ENCODE measurements at regions not wholly inside any gene's neighbourhood (a gene's known extent, or its start where the extent isn't known, plus 50 kb on each side); places are given as distances from the start of the nearest gene placed in this dataset.

GRCh38 chr13:39215971-39216370 lies 177.7 kb downstream of the NHLRC3 start:
- intact Hi-C loops (cut with micrococcal nuclease): no loop called here
- ChIA-PET CTCF (ENCODE audit: partially characterized antibody) (no interaction called here), POLR2A (ENCODE audit: partially characterized antibody) (no interaction called here)
- no peak overlapping the region for H3K4me3 Mint-ChIP-seq
- no peak for DNase-seq
- peaks cover 6 to 10% of the 10 kb centered on the region in 2 donors for H3K27me3 Mint-ChIP-seq
- Histone ChIP-seq H3K4me1 (ENCODE audit: insufficient read depth, low read length) (no peaks in the 10 kb centered on the region), H3K36me3 (ENCODE audit: insufficient read depth, low read length) (no peaks in the 10 kb centered on the region), H3K27ac (ENCODE audit: low read depth, low read length) (no peak overlapping the region), H3K4me3 (ENCODE audit: low read length in 2 of 2) (no peak overlapping the region), H3K9me3 (ENCODE audit: control insufficient read depth in 1 of 2, low read length in 2 of 2) (no peaks in the 10 kb centered on the region), H3K27me3 (ENCODE audit: insufficient read depth, low read length) (no peaks in the 10 kb centered on the region)
- H3K27ac Mint-ChIP-seq: no peak overlapping the region
- no peaks in the 10 kb centered on the region for H3K4me1 Mint-ChIP-seq
- no peaks in the 10 kb centered on the region for H3K36me3 Mint-ChIP-seq
- peaks cover 0 to 17% (median 2%) of the 10 kb centered on the region in 8 donors for H3K9me3 Mint-ChIP-seq

GRCh38 chr13:39217471-39217870 lies 179.2 kb downstream of the NHLRC3 start:
- H3K36me3 Mint-ChIP-seq: no peaks in the 10 kb centered on the region
- H3K27me3 Mint-ChIP-seq: peaks cover 6% of the 10 kb centered on the region in 2 donors
- Histone ChIP-seq H3K36me3 (ENCODE audit: insufficient read depth, low read length) (no peaks in the 10 kb centered on the region), H3K4me3 (ENCODE audit: low read length in 2 of 2) (no peak overlapping the region), H3K27me3 (ENCODE audit: insufficient read depth, low read length) (no peaks in the 10 kb centered on the region), H3K27ac (ENCODE audit: low read depth, low read length) (no peak overlapping the region), H3K9me3 (ENCODE audit: control insufficient read depth in 1 of 2, low read length in 2 of 2) (no peaks in the 10 kb centered on the region), H3K4me1 (ENCODE audit: insufficient read depth, low read length) (no peaks in the 10 kb centered on the region)
- H3K4me1 Mint-ChIP-seq: no peaks in the 10 kb centered on the region
- ChIA-PET POLR2A (ENCODE audit: partially characterized antibody) (no interaction called here), CTCF (ENCODE audit: partially characterized antibody) (no interaction called here)
- H3K27ac Mint-ChIP-seq: no peak overlapping the region
- peaks cover 0 to 17% (median 3%) of the 10 kb centered on the region in 8 donors for H3K9me3 Mint-ChIP-seq
- no peak for DNase-seq
- intact Hi-C loops (cut with micrococcal nuclease): no loop called here
- H3K4me3 Mint-ChIP-seq: no peak overlapping the region

GRCh38 chr13:39224671-39225240 lies 186.5 kb downstream of the NHLRC3 start:
- Histone ChIP-seq H3K9me3 (ENCODE audit: control insufficient read depth in 1 of 2, low read length in 2 of 2) (no peaks in the 10 kb centered on the region), H3K36me3 (ENCODE audit: insufficient read depth, low read length) (no peaks in the 10 kb centered on the region), H3K27me3 (ENCODE audit: insufficient read depth, low read length) (no peaks in the 10 kb centered on the region), H3K4me1 (ENCODE audit: insufficient read depth, low read length) (no peaks in the 10 kb centered on the region), H3K4me3 (ENCODE audit: low read length in 2 of 2) (no peak overlapping the region), H3K27ac (ENCODE audit: low read depth, low read length) (no peak overlapping the region)
- peaks cover 0 to 13% (median 4%) of the 10 kb centered on the region in 8 donors for H3K9me3 Mint-ChIP-seq
- DNase-seq: no peak
- no peaks in the 10 kb centered on the region for H3K4me1 Mint-ChIP-seq
- H3K27me3 Mint-ChIP-seq: peaks cover 3% of the 10 kb centered on the region in 2 donors
- intact Hi-C loops (cut with micrococcal nuclease): no loop called here
- no peak overlapping the region for H3K27ac Mint-ChIP-seq
- H3K4me3 Mint-ChIP-seq: no peak overlapping the region
- POLR2A ChIA-PET (ENCODE audit: partially characterized antibody): no interaction called here
- H3K36me3 Mint-ChIP-seq: no peaks in the 10 kb centered on the region
- CTCF ChIA-PET (ENCODE audit: partially characterized antibody): no interaction called here

GRCh38 chr13:39225860-39226259 lies 187.6 kb downstream of the NHLRC3 start:
- peaks cover 0 to 6% (median 1%) of the 10 kb centered on the region in 8 donors for H3K9me3 Mint-ChIP-seq
- H3K4me1 Mint-ChIP-seq: no peaks in the 10 kb centered on the region
- POLR2A ChIA-PET (ENCODE audit: partially characterized antibody): no interaction called here
- no peaks in the 10 kb centered on the region for H3K36me3 Mint-ChIP-seq
- H3K27ac Mint-ChIP-seq: no peak overlapping the region
- Histone ChIP-seq H3K4me1 (ENCODE audit: insufficient read depth, low read length) (no peaks in the 10 kb centered on the region), H3K27me3 (ENCODE audit: insufficient read depth, low read length) (no peaks in the 10 kb centered on the region), H3K4me3 (ENCODE audit: low read length in 2 of 2) (no peak overlapping the region), H3K27ac (ENCODE audit: low read depth, low read length) (no peak overlapping the region), H3K36me3 (ENCODE audit: insufficient read depth, low read length) (no peaks in the 10 kb centered on the region), H3K9me3 (ENCODE audit: control insufficient read depth in 1 of 2, low read length in 2 of 2) (no peaks in the 10 kb centered on the region)
- intact Hi-C loops (cut with micrococcal nuclease): no loop called here
- no peak for DNase-seq
- H3K27me3 Mint-ChIP-seq: peaks cover 3% of the 10 kb centered on the region in 2 donors
- CTCF ChIA-PET (ENCODE audit: partially characterized antibody): interaction anchor here (1.3 kb wide), 1 partner anchor 14 kb away, joined by 3 read pairs; no protein-coding TSS in a partner anchor
- no peak overlapping the region for H3K4me3 Mint-ChIP-seq

- CTCF ChIA-PET (ENCODE audit: partially characterized antibody): interaction anchor here (1.3 kb wide), 1 partner anchor 15 kb away, joined by 3 read pairs; no protein-coding TSS in a partner anchor
These were observed 188.1 kb downstream of the NHLRC3 start for GRCh38 chr13:39226359-39226758.

GRCh38 chr13:39232401-39232980 lies 194.2 kb downstream of the NHLRC3 start:
- no peaks in the 10 kb centered on the region for H3K4me1 Mint-ChIP-seq
- DNase-seq: no peak
- Histone ChIP-seq H3K36me3 (ENCODE audit: insufficient read depth, low read length) (no peaks in the 10 kb centered on the region), H3K4me1 (ENCODE audit: insufficient read depth, low read length) (no peaks in the 10 kb centered on the region), H3K4me3 (ENCODE audit: low read length in 2 of 2) (no peak overlapping the region), H3K27ac (ENCODE audit: low read depth, low read length) (no peak overlapping the region), H3K9me3 (ENCODE audit: control insufficient read depth in 1 of 2, low read length in 2 of 2) (no peaks in the 10 kb centered on the region), H3K27me3 (ENCODE audit: insufficient read depth, low read length) (no peaks in the 10 kb centered on the region)
- no peaks in the 10 kb centered on the region for H3K9me3 Mint-ChIP-seq
- no peaks in the 10 kb centered on the region for H3K36me3 Mint-ChIP-seq
- intact Hi-C loops (cut with micrococcal nuclease): no loop called here
- CTCF ChIA-PET (ENCODE audit: partially characterized antibody): no interaction called here
- no peak overlapping the region for H3K27ac Mint-ChIP-seq
- POLR2A ChIA-PET (ENCODE audit: partially characterized antibody): no interaction called here
- H3K27me3 Mint-ChIP-seq: peaks cover 0 to 3% of the 10 kb centered on the region in 2 donors
- H3K4me3 Mint-ChIP-seq: no peak overlapping the region

More at GRCh38 chr13:39226359-39226758, 188.1 kb downstream of the NHLRC3 start:
- Histone ChIP-seq H3K4me3 (ENCODE audit: low read length in 2 of 2) (no peak overlapping the region), H3K36me3 (ENCODE audit: insufficient read depth, low read length) (no peaks in the 10 kb centered on the region), H3K27me3 (ENCODE audit: insufficient read depth, low read length) (no peaks in the 10 kb centered on the region), H3K27ac (ENCODE audit: low read depth, low read length) (no peak overlapping the region), H3K4me1 (ENCODE audit: insufficient read depth, low read length) (no peaks in the 10 kb centered on the region), H3K9me3 (ENCODE audit: control insufficient read depth in 1 of 2, low read length in 2 of 2) (no peaks in the 10 kb centered on the region)
- H3K27me3 Mint-ChIP-seq: peaks cover 3% of the 10 kb centered on the region in 2 donors
- H3K4me3 Mint-ChIP-seq: no peak overlapping the region
- intact Hi-C loops (cut with micrococcal nuclease): no loop called here
- DNase-seq: no peak
- POLR2A ChIA-PET (ENCODE audit: partially characterized antibody): no interaction called here
- no peaks in the 10 kb centered on the region for H3K4me1 Mint-ChIP-seq
- H3K9me3 Mint-ChIP-seq: peaks cover 0 to 6% (median 1%) of the 10 kb centered on the region in 8 donors
- H3K27ac Mint-ChIP-seq: no peak overlapping the region
- no peaks in the 10 kb centered on the region for H3K36me3 Mint-ChIP-seq

- H3K36me3 Mint-ChIP-seq: no peaks in the 10 kb centered on the region
- peaks cover 2 to 3% of the 10 kb centered on the region in 2 donors for H3K27me3 Mint-ChIP-seq
- ChIA-PET POLR2A (ENCODE audit: partially characterized antibody) (no interaction called here), CTCF (ENCODE audit: partially characterized antibody) (no interaction called here)
- no peak overlapping the region for H3K4me3 Mint-ChIP-seq
- Histone ChIP-seq H3K4me1 (ENCODE audit: insufficient read depth, low read length) (no peaks in the 10 kb centered on the region), H3K9me3 (ENCODE audit: control insufficient read depth in 1 of 2, low read length in 2 of 2) (no peaks in the 10 kb centered on the region), H3K36me3 (ENCODE audit: insufficient read depth, low read length) (no peaks in the 10 kb centered on the region), H3K27me3 (ENCODE audit: insufficient read depth, low read length) (no peaks in the 10 kb centered on the region), H3K27ac (ENCODE audit: low read depth, low read length) (no peak overlapping the region), H3K4me3 (ENCODE audit: low read length in 2 of 2) (no peak overlapping the region)
- H3K27ac Mint-ChIP-seq: no peak overlapping the region
- intact Hi-C loops (cut with micrococcal nuclease): no loop called here
- no peaks in the 10 kb centered on the region for H3K9me3 Mint-ChIP-seq
- no peak for DNase-seq
- H3K4me1 Mint-ChIP-seq: no peaks in the 10 kb centered on the region
These were observed 194.7 kb downstream of the NHLRC3 start for GRCh38 chr13:39232999-39233398.

Data from CD4-positive, alpha-beta memory T cell (primary cell).